ENCODE measurements at regions not wholly inside any gene's neighbourhood (a gene's known extent, or its start where the extent isn't known, plus 50 kb on each side); places are given as distances from the start of the nearest gene placed in this dataset.

DNA sequence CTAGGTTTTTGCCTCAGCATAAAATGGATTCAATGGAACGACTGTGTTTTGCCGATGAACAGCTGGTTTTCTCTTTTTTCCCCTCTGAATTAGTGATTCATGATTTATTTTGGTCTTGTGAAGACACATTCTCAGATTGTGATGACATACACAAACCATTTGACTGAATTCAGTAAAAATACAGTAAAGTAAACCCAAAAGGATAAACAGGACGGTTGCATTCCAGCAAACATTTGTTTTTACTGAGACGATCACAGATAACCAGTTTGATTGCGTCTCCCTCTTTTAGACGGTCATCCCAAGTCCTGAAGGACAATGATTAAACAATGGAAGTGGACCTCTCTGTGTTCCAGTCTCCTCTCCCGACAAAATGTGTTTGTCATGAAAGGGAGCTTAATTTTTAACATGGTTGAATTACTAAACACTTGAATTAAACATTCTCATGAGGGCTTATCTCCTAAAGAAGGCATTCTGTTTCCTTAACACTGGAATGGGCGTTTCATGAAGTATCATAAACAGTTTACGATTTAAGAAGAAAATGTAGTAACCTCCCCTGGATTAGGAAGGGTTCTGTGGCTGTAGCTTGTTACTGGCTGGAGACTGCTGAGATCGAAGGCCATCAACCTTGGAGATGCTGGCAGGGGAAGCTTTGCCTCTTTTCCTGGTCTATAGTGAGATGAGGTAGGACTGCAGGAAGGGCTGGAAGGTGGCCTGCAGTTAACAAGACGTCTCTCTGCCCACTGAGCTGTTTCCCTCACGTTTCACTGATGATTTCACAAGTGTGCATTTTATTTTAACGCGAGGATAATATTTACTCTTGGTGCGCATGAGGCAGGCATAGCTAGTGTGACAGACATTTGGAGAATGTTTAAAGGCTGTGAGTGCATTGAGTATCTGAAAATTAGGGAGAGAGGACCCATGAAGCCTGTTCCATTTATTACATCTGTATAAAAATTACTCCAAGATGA is 457.9 kb downstream of the FGF9 start:
- DNase-seq (ENCODE audit: low read depth): no peak

- no peak for DNase-seq (ENCODE audit: low read depth)
Observed at GRCh38 chr13:22130254-22130653, 459.4 kb downstream of the FGF9 start.

- no peak for DNase-seq (ENCODE audit: low read depth)
Observed at GRCh38 chr13:22134261-22134660, 463.4 kb downstream of the FGF9 start.

GRCh38 chr13:22135446-22135845 is 464.6 kb downstream of the FGF9 start:
- no peak for DNase-seq (ENCODE audit: low read depth)

GRCh38 chr13:22137361-22138050 is 466.6 kb downstream of the FGF9 start:
- no peak for DNase-seq (ENCODE audit: low read depth)

DNA sequence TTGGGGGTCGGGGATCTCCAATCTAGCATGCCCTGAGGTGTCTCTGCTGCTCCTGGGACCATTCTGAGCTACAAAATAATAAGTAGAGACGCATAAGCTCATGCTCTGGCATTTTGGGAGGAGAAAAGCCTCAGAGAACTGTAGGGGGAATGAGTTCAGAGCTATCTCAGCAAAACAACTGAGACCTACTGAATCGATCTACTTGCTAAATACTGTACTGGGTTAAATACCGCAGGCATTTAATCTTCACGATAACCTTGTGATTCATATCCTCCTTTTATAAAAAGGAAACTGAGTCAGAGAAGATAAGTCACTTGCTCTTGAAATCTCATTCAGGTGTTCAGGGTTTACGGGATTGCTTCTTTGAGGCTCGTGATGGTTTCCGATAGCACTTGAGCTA is 468.1 kb downstream of the FGF9 start:
- DNase-seq (ENCODE audit: low read depth): no peak

DNA sequence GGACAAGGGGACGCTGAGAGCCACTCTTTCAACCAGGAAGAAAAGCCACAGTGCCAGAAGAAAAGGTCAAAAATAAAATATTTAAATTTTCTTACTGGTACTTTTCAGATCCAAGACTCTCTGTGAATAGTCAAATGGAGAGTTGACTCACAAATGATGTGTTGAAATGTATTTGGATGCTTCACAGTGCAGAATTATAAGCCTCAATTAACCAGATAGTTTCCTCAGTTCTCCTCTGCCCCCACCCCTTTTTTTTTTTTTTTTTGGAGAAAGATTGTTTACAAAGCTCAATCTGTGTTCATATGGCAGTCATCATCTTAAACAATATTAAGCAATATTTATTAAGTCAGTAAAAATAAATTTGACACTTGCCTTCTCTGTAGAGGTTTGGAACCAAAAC is 470.8 kb downstream of the FGF9 start:
- no peak for DNase-seq (ENCODE audit: low read depth)

- no peak for DNase-seq (ENCODE audit: low read depth)
Observed at GRCh38 chr13:22143671-22144070, 472.8 kb downstream of the FGF9 start.

GRCh38 chr13:22144806-22145205 is 473.9 kb downstream of the FGF9 start:
- DNase-seq (ENCODE audit: low read depth): no peak

- DNase-seq (ENCODE audit: low read depth): no peak
Observed at GRCh38 chr13:22148187-22148586, 477.3 kb downstream of the FGF9 start.

DNA sequence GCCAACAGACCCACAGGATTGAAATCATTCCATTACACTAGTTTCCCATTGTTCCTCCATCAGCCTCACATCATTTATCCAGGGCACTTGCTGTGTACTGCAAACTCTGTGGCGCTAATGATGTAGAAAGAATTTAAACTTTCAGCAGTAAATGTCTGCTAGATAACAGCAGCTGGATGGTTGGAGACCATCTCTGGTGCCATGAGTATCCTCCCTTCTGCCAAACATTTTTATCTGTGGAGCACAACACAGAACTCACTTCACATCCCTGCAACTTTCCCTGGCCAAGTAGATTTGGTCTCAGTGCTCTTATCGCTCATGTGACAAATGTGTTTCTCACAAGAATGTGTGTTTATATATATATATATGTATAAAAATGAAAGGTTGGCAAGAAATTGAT is 481.9 kb downstream of the FGF9 start:
- DNase-seq (ENCODE audit: low read depth): no peak

- no peak for DNase-seq (ENCODE audit: low read depth)
Observed at GRCh38 chr13:22154041-22154440, 483.2 kb downstream of the FGF9 start.

GRCh38 chr13:22161871-22162270 is 491.0 kb downstream of the FGF9 start:
- DNase-seq (ENCODE audit: low read depth): no peak

DNA sequence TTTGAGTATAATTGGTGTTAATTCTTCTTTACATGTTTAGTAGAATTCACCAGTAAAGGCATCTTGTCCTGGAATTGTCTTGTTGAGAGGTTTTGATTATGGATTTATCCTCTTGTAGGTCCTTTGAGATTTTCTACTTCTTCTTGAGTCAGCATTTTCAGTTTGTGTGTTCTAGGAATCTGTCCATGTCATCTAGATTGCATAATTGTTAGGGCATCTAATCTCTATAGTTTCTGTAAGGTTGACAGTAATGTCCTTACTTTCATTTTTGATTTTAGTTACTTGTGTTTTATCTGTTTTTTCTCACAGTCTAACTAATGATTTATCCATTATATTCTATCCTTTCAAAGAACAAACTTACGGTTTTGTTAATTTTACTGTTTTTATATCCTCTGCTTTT is 492.0 kb downstream of the FGF9 start:
- DNase-seq (ENCODE audit: low read depth): no peak

DNA sequence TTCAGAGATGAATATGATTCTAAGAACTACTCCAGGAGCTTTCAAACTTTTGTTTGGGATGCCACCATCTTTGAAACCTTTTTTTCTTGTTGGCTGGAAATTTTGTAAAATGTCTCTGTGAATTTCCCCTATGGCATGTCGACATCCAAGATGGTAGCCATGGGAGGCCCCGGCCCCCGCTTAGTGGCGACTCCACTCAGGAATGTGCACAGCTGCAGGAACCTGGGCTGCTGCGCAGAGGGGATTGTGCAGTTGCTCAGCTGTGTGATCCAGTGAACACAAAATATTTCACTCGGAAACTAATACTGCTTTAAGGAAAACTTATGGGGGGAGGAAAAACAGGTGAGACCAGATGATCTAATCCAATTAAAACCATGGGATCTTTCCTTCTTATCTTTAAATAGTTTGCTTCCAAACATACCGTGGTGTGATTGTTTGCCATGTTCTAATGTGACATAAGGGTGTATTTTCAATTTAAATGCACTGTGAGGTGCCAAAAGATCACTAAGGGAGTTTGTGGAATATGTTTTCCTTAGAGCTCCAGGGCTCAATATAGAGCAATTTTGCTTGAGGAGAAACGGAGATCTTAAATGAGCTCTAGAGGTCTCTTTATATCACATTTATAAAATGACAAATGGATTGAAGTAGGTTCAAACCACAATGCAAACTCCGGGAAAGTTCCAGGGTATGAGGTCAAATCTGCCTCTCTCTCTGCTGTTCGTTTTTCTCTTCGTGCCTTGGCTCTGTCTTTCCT is 497.7 kb downstream of the FGF9 start:
- DNase-seq (ENCODE audit: low read depth): no peak

GRCh38 chr13:22169473-22169872 is 498.6 kb downstream of the FGF9 start:
- no peak for DNase-seq (ENCODE audit: low read depth)

- DNase-seq (ENCODE audit: low read depth): peak; percentile 11
Observed at GRCh38 chr13:22173610-22174009, 502.7 kb downstream of the FGF9 start.

- DNase-seq (ENCODE audit: low read depth): no peak
Observed at GRCh38 chr13:22175241-22175640, 504.4 kb downstream of the FGF9 start.

- DNase-seq (ENCODE audit: low read depth): no peak
Observed at GRCh38 chr13:22175815-22176214, 504.9 kb downstream of the FGF9 start.

DNA sequence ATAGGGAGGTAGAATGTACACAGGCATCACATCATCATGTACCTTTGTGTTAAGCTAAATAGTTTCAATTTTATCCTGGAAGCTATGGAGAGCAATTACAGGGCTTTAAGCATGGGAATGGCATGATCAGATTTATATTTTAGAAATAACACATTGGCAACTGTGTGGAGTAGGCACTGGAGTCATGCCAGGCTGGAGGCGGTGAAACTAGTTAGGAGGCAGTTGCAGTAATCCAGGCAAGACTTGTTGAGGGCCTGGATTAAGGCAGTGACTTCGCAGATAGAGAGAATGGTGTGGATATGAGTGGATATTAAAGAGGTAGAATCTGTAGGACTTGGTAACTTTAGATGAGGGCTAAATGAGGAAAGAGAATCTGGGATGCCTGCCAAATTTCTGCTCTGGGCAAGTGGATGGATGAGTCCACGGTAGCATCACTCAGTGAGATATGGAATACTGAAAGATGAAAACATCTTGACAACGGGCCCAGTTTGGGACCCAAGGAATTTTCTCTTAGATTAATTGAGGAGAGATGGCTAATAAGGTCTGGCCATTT is 506.2 kb downstream of the FGF9 start:
- DNase-seq (ENCODE audit: low read depth): no peak

GRCh38 chr13:22178878-22179277 is 508.0 kb downstream of the FGF9 start:
- no peak for DNase-seq (ENCODE audit: low read depth)

DNA sequence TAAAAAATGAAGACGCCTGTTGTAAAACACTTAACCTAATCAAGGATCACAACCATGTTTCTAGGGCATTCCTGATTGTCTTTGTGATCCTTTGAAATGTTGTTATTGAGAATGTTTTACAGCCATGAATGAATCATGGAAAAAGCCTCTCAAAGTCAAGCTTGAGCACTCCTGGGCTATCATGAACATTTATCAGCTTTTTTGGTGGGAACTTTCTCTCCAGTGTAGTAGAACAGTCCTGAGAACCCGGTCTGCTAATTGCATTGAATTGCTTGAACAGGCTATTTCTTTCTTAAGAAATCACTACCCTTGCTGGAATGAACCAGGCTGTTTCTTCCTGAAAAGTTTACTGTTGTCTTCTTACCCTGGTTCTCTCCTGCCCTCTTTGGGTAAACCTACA is 516.5 kb downstream of the FGF9 start:
- no peak for DNase-seq (ENCODE audit: low read depth)
